ENCODE measurements at regions not wholly inside any gene's neighbourhood (a gene's known extent, or its start where the extent isn't known, plus 50 kb on each side); places are given as distances from the start of the nearest gene placed in this dataset.
A peak's percentile ranks its signal among the peaks of the same experiment; 100 is the strongest.

DNA sequence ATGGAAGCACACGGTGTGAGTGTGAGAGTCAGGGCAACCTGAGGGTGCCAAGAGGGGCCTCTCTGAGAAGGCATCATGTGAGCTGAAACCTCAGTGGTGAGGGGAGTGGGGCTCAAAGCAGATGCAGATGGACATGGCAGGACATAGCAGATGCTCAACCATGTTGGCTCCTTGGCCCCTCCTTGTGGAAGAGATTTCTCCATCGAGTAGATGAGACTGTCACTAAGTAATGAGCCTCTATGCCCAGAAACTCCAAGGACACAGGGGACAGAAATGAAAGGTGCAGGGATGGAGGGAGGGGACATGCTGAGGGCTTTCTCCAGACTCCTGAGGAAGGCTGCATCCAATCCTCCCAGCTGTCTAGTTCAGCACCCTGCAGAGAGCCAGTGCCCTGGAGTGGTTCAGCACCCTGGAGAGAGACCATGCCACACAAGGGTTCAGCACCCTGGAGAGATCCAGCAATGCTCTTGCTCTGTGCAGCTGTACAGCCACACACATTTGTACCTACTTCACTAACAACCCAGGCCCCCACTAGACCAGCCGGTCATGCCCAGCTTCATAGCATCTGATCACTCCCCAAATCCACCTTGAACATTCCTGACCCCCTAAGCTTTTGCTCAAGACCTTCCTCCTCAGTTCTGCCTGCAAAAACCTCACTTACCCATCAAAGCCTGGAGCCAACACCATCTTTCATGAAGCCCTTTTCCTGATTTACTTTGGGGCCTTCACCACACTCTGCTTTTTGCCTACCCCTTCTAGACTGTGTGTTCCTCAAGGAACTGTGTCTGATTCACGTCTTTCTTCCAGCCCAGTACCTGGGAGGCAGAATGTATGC is 252.0 kb downstream of the CTTN start (continued):
- no peak for TF ChIP-seq ATF1 (CRISPR knock-in tag; IDR thresholded peaks at IDR 0.05)
- TF ChIP-seq, protein P1, sequence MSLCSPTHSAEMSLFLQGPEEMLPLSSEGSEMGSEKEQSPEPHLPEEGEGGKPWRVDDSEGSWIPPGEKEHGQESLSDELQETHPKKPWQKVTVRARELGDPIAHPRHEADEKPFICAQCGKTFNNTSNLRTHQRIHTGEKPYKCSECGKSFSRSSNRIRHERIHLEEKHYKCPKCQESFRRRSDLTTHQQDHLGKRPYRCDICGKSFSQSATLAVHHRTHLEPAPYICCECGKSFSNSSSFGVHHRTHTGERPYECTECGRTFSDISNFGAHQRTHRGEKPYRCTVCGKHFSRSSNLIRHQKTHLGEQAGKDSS (CRISPR knock-in tag; IDR thresholded peaks at IDR 0.05; ENCODE audit: borderline replicate concordance, low read depth), result peak; percentile 98
- TF ChIP-seq, protein P2, sequence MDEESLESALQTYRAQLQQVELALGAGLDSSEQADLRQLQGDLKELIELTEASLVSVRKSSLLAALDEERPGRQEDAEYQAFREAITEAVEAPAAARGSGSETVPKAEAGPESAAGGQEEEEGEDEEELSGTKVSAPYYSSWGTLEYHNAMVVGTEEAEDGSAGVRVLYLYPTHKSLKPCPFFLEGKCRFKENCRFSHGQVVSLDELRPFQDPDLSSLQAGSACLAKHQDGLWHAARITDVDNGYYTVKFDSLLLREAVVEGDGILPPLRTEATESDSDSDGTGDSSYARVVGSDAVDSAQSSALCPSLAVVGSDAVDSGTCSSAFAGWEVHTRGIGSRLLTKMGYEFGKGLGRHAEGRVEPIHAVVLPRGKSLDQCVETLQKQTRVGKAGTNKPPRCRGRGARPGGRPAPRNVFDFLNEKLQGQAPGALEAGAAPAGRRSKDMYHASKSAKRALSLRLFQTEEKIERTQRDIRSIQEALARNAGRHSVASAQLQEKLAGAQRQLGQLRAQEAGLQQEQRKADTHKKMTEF (CRISPR knock-in tag; IDR thresholded peaks at IDR 0.05), result peak; percentile 84
- TF ChIP-seq KDM1A (CRISPR knock-in tag; IDR thresholded peaks at IDR 0.05), result peak; percentile 74; the same call in 1 of the 2 replicates
- TF ChIP-seq, protein P3, sequence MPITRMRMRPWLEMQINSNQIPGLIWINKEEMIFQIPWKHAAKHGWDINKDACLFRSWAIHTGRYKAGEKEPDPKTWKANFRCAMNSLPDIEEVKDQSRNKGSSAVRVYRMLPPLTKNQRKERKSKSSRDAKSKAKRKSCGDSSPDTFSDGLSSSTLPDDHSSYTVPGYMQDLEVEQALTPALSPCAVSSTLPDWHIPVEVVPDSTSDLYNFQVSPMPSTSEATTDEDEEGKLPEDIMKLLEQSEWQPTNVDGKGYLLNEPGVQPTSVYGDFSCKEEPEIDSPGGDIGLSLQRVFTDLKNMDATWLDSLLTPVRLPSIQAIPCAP (CRISPR knock-in tag; IDR thresholded peaks at IDR 0.05; ENCODE audit: low read depth), result peak; percentile 97
- peak; percentile 86 for TF ChIP-seq THAP11 (CRISPR knock-in tag; IDR thresholded peaks at IDR 0.05)
- TF ChIP-seq, protein P4, sequence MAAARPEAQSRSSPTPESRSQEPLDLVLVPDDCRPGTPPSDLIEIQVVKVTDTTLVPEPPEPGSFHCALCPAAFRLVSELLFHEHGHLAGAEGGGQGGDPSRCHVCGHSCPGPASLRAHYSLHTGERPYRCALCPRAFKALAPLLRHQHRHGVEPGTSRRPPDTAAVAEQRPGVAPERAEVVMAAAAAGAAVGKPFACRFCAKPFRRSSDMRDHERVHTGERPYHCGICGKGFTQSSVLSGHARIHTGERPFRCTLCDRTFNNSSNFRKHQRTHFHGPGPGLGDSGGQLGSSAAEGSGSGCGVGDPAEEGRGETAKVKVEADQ (CRISPR knock-in tag; IDR thresholded peaks at IDR 0.05; ENCODE audit: borderline replicate concordance), result peak; percentile 99
- peak; percentile 96 for TF ChIP-seq MTA3 (CRISPR knock-in tag; IDR thresholded peaks at IDR 0.05)
- TF ChIP-seq ZNF558 (CRISPR knock-in tag; IDR thresholded peaks at IDR 0.05; ENCODE audit: borderline replicate concordance), result peak; percentile 100; the same call in 1 of the 2 replicates
- TF ChIP-seq, protein P5, sequence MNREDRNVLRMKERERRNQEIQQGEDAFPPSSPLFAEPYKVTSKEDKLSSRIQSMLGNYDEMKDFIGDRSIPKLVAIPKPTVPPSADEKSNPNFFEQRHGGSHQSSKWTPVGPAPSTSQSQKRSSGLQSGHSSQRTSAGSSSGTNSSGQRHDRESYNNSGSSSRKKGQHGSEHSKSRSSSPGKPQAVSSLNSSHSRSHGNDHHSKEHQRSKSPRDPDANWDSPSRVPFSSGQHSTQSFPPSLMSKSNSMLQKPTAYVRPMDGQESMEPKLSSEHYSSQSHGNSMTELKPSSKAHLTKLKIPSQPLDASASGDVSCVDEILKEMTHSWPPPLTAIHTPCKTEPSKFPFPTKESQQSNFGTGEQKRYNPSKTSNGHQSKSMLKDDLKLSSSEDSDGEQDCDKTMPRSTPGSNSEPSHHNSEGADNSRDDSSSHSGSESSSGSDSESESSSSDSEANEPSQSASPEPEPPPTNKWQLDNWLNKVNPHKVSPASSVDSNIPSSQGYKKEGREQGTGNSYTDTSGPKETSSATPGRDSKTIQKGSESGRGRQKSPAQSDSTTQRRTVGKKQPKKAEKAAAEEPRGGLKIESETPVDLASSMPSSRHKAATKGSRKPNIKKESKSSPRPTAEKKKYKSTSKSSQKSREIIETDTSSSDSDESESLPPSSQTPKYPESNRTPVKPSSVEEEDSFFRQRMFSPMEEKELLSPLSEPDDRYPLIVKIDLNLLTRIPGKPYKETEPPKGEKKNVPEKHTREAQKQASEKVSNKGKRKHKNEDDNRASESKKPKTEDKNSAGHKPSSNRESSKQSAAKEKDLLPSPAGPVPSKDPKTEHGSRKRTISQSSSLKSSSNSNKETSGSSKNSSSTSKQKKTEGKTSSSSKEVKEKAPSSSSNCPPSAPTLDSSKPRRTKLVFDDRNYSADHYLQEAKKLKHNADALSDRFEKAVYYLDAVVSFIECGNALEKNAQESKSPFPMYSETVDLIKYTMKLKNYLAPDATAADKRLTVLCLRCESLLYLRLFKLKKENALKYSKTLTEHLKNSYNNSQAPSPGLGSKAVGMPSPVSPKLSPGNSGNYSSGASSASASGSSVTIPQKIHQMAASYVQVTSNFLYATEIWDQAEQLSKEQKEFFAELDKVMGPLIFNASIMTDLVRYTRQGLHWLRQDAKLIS (CRISPR knock-in tag; IDR thresholded peaks at IDR 0.05), result peak; percentile 93
- peak; percentile 99 for TF ChIP-seq KLF15 (CRISPR knock-in tag; IDR thresholded peaks at IDR 0.05; ENCODE audit: borderline replicate concordance)
- TF ChIP-seq, protein P6, sequence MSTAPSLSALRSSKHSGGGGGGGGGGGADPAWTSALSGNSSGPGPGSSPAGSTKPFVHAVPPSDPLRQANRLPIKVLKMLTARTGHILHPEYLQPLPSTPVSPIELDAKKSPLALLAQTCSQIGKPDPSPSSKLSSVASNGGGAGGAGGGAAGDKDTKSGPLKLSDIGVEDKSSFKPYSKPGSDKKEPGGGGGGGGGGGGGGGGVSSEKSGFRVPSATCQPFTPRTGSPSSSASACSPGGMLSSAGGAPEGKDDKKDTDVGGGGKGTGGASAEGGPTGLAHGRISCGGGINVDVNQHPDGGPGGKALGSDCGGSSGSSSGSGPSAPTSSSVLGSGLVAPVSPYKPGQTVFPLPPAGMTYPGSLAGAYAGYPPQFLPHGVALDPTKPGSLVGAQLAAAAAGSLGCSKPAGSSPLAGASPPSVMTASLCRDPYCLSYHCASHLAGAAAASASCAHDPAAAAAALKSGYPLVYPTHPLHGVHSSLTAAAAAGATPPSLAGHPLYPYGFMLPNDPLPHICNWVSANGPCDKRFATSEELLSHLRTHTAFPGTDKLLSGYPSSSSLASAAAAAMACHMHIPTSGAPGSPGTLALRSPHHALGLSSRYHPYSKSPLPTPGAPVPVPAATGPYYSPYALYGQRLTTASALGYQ (CRISPR knock-in tag; IDR thresholded peaks at IDR 0.05), result peak; percentile 96
- no peak for TF ChIP-seq SYNCRIP (IDR thresholded peaks at IDR 0.05; ENCODE audit: insufficient read depth, low read depth, low read length)
- TF ChIP-seq TMF1 (CRISPR knock-in tag; IDR thresholded peaks at IDR 0.05; ENCODE audit: low read depth), result peak; percentile 99
- TF ChIP-seq ZMAT3 (CRISPR knock-in tag; conservative IDR thresholded peaks at IDR 0.05), result peak; percentile 100
- TF ChIP-seq, protein P7, sequence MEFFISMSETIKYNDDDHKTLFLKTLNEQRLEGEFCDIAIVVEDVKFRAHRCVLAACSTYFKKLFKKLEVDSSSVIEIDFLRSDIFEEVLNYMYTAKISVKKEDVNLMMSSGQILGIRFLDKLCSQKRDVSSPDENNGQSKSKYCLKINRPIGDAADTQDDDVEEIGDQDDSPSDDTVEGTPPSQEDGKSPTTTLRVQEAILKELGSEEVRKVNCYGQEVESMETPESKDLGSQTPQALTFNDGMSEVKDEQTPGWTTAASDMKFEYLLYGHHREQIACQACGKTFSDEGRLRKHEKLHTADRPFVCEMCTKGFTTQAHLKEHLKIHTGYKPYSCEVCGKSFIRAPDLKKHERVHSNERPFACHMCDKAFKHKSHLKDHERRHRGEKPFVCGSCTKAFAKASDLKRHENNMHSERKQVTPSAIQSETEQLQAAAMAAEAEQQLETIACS (CRISPR knock-in tag; IDR thresholded peaks at IDR 0.05), result peak; percentile 70
- TF ChIP-seq MED8 (CRISPR knock-in tag; IDR thresholded peaks at IDR 0.05; ENCODE audit: insufficient replicate concordance), result peak; percentile 56
